Calu3 (cell line): ENCODE measurements at regions not wholly inside any gene's neighbourhood (a gene's known extent, or its start where the extent isn't known, plus 50 kb on each side); places are given as distances from the start of the nearest gene placed in this dataset.

Experiments used
- BruUV-seq: library from RNA; stranded (reverse); fragments of 400-500 nt; replicated peaks from 2 replicates; lab custom pipeline; 2021; lab: Mats Ljungman, UMichigan
- CTCF ChIA-PET: fragments of 300-600 bp; sonication (Branson Sonifier 250); formaldehyde crosslinking; loops from one replicate; lab custom pipeline; 2022; ENCODE audit warnings: antibody characterized with exemption; lab: Charles Lee
- DNase-seq: peaks from one replicate; pipeline ENCODE4 v3.0.0; 2022
- H3K27ac Mint-ChIP-seq: one replicate; pipeline ENCODE4 v1.8.0; 2022; ENCODE audit warnings: mixed read lengths; ENCODE audit not compliant: unreplicated experiment
- H3K27me3 Mint-ChIP-seq: one replicate; pipeline ENCODE4 v1.8.0; 2022; ENCODE audit warnings: mixed read lengths; ENCODE audit not compliant: unreplicated experiment
- H3K36me3 Mint-ChIP-seq: one replicate; pipeline ENCODE4 v1.8.0; 2022; ENCODE audit warnings: mild to moderate bottlenecking, moderate library complexity, mixed read lengths; ENCODE audit not compliant: insufficient read depth, unreplicated experiment
- H3K4me1 Mint-ChIP-seq: one replicate; pipeline ENCODE4 v1.8.0; 2022; ENCODE audit warnings: mild to moderate bottlenecking, low read depth, mixed read lengths; ENCODE audit not compliant: unreplicated experiment
- H3K4me3 Mint-ChIP-seq: one replicate; pipeline ENCODE4 v1.8.0; 2022; ENCODE audit warnings: mild to moderate bottlenecking, low read depth, moderate library complexity, mixed read lengths; ENCODE audit not compliant: unreplicated experiment
- H3K9me3 Mint-ChIP-seq: one replicate; pipeline ENCODE4 v1.8.0; 2022; ENCODE audit warnings: low read depth, mixed read lengths; ENCODE audit not compliant: unreplicated experiment
- CTCF ChIP-seq: fragments of 200-600 bp; IDR thresholded peaks from one replicate; pipeline ENCODE4 v1.8.0; 2022; ENCODE audit warnings: antibody characterized with exemption; ENCODE audit not compliant: unreplicated experiment
- intact Hi-C: fragments of 100-400 bp; cut with micrococcal nuclease; formaldehyde crosslinking; loops from one replicate; pipeline ENCODE4 v1.10.0; 2022; ENCODE audit not compliant: unreplicated experiment

DNA sequence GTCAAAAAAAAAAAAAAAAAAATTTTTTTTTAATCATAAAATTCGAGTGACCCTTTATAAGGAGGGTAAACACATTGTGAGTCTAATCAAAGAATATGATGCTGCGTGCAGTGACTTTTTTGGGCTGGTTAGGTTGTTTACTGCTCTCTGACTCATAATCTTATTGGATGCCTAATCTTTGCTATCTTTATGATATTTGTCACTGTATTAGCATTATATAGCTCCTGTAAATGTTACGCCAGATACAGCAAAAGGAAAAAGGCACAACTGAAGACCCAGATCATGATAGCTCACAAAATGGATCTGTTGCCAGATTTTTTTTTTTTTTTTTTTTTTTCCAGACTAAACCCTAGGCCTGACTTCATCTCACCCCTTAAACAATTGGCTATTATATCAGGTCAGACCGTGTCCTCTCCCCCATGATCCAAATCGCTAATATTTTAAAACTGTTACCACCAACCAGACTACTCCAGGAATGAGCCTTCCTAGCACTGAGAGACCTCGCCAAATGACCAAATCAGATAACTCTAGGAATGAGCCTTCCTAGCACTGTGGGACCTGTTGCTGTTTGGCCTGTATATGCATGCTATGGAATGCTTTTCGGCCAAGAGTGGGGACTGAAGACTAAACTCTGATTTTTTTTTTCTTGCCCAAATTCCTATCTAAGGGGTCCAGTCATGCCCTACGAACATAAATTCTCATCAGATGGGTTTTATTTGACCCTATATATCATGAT is 131.7 kb upstream of the MYO10 start:
- no peak overlapping the region for H3K27ac Mint-ChIP-seq
- intact Hi-C loops = no loop called here
- CTCF ChIA-PET = interaction anchor here (0.6 to 0.7 kb wide), 2 partner anchors 13 to 17 kb away, joined by 3 to 7 read pairs; no protein-coding TSS in a partner anchor
- no peak overlapping the region for H3K4me3 Mint-ChIP-seq
- H3K9me3 Mint-ChIP-seq = no peaks in the 10 kb centered on the region
- no peaks in the 10 kb centered on the region for H3K4me1 Mint-ChIP-seq
- H3K36me3 Mint-ChIP-seq = no peaks in the 10 kb centered on the region
- DNase-seq = no peak
- no TSS peak for BruUV-seq
- no peaks in the 10 kb centered on the region for H3K27me3 Mint-ChIP-seq
- no peak for TF ChIP-seq CTCF

GRCh38 chr5:17069995-17070511 is 134.0 kb upstream of the MYO10 start:
- TF ChIP-seq CTCF = no peak
- no peaks in the 10 kb centered on the region for H3K4me1 Mint-ChIP-seq
- intact Hi-C loops = no loop called here
- no peak overlapping the region for H3K27ac Mint-ChIP-seq
- no peak for DNase-seq
- H3K36me3 Mint-ChIP-seq = no peaks in the 10 kb centered on the region
- no peaks in the 10 kb centered on the region for H3K27me3 Mint-ChIP-seq
- H3K4me3 Mint-ChIP-seq = no peak overlapping the region
- H3K9me3 Mint-ChIP-seq = no peaks in the 10 kb centered on the region
- CTCF ChIA-PET = no interaction called here
- no TSS peak for BruUV-seq

DNA sequence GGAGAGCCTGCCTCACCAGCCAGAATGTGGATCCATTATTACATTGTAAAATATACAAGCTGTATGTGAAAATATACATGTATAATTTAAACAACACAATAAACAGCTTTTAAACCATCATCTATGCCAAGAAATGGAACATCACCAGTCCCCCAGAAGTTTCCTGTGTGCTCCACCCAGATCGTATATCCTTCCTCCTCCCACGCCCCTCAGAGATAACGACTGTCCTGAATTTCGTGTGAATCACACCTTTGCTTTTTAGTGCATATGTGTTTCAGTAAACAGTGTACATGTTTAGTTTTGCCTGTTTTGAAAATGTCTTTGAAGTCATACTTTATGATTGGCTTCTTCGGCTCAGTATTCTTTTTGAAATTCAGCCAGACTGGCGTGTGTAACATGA is 134.6 kb upstream of the MYO10 start:
- Mint-ChIP-seq H3K4me3 (no peak overlapping the region), H3K27me3 (no peaks in the 10 kb centered on the region), H3K9me3 (no peaks in the 10 kb centered on the region), H3K27ac (no peak overlapping the region), H3K36me3 (no peaks in the 10 kb centered on the region), H3K4me1 (no peaks in the 10 kb centered on the region)
- TF ChIP-seq CTCF = no peak
- no peak for DNase-seq
- CTCF ChIA-PET = no interaction called here
- no TSS peak for BruUV-seq
- intact Hi-C loops = no loop called here

DNA sequence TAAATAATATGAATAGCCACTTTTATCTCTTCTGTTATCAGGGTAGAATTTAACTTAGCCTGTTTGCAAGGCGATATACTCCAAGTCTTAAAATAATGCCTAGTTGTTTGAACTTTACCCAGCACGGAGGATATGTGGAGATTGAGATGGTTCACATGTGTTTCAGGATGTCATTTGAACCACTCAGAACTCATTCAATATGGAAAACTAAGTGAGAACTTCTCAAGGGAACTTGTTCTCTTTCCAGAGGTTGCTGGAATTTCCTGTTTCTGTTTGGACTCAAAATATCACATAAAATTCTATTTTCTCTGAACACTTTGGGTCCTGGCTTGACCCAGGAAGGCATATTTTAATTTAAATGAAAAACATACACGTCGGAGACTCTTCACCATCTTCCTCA is 139.1 kb upstream of the MYO10 start:
- no peak for TF ChIP-seq CTCF
- H3K27ac Mint-ChIP-seq = no peak overlapping the region
- H3K4me1 Mint-ChIP-seq = no peaks in the 10 kb centered on the region
- H3K9me3 Mint-ChIP-seq = no peaks in the 10 kb centered on the region
- no peaks in the 10 kb centered on the region for H3K27me3 Mint-ChIP-seq
- DNase-seq = no peak
- no peak overlapping the region for H3K4me3 Mint-ChIP-seq
- H3K36me3 Mint-ChIP-seq = no peaks in the 10 kb centered on the region
- BruUV-seq = no TSS peak
- intact Hi-C loops = no loop called here
- CTCF ChIA-PET = no interaction called here
